ENCODE measurements at regions not wholly inside any gene's neighbourhood (a gene's known extent, or its start where the extent isn't known, plus 50 kb on each side); places are given as distances from the start of the nearest gene placed in this dataset.

GRCh38 chr10:10178476-10178875 is 839.2 kb upstream of the CELF2 start:
- no peaks in the 10 kb centered on the region for H3K36me3 Mint-ChIP-seq (ENCODE audit: insufficient read depth, unreplicated experiment)
- DNase-seq, result no peak
- H3K9me3 ChIP-seq, result no peaks in the 10 kb centered on the region
- no peak overlapping the region for H3K4me3 ChIP-seq (ENCODE audit: low read depth, low read length)
- H3K36me3 ChIP-seq (ENCODE audit: control insufficient read depth, insufficient read depth, low read length), result no peaks in the 10 kb centered on the region
- no peaks in the 10 kb centered on the region for H3K9me3 Mint-ChIP-seq (ENCODE audit: unreplicated experiment)
- no peak for TF ChIP-seq CTCF (IDR thresholded peaks at IDR 0.05; ENCODE audit: insufficient read depth in 1 of 2, low read depth in 1 of 2, low read length in 1 of 2, severe bottlenecking in 1 of 2, unreplicated experiment in 1 of 2)
- ChIA-PET CTCF (no interaction called here), POLR2A (no interaction called here)
- no peak overlapping the region for H3K27ac Mint-ChIP-seq (ENCODE audit: unreplicated experiment)
- no TSS peak for BruUV-seq (replicated peaks)
- intact Hi-C loops (cut with micrococcal nuclease; ENCODE audit: unreplicated experiment), result no loop called here
- no peak overlapping the region for H3K4me3 Mint-ChIP-seq (ENCODE audit: unreplicated experiment)
- H3K27me3 Mint-ChIP-seq (ENCODE audit: insufficient read depth, unreplicated experiment), result peaks cover 5% of the 10 kb centered on the region
- H3K4me1 Mint-ChIP-seq (ENCODE audit: low read depth, unreplicated experiment), result no peaks in the 10 kb centered on the region
- H3K4me1 ChIP-seq, result no peaks in the 10 kb centered on the region
- no peaks in the 10 kb centered on the region for H3K27me3 ChIP-seq (replicated peaks; ENCODE audit: control insufficient read depth, insufficient read depth, low read length)

- no peak overlapping the region for H3K27ac Mint-ChIP-seq (ENCODE audit: unreplicated experiment)
- no peak overlapping the region for H3K4me3 Mint-ChIP-seq (ENCODE audit: unreplicated experiment)
- ChIA-PET POLR2A (no interaction called here), CTCF (no interaction called here)
- H3K36me3 Mint-ChIP-seq (ENCODE audit: insufficient read depth, unreplicated experiment), result no peaks in the 10 kb centered on the region
- no peaks in the 10 kb centered on the region for H3K9me3 ChIP-seq
- no peaks in the 10 kb centered on the region for H3K27me3 Mint-ChIP-seq (ENCODE audit: insufficient read depth, unreplicated experiment)
- DNase-seq, result peak; percentile 15 to 38
- BruUV-seq (replicated peaks), result no TSS peak
- H3K36me3 ChIP-seq (ENCODE audit: control insufficient read depth, insufficient read depth, low read length), result no peaks in the 10 kb centered on the region
- no peak overlapping the region for H3K4me3 ChIP-seq (ENCODE audit: low read depth, low read length)
- peaks cover 9% of the 10 kb centered on the region for H3K9me3 Mint-ChIP-seq (ENCODE audit: unreplicated experiment)
- no peaks in the 10 kb centered on the region for H3K27me3 ChIP-seq (replicated peaks; ENCODE audit: control insufficient read depth, insufficient read depth, low read length)
- H3K4me1 ChIP-seq, result no peaks in the 10 kb centered on the region
- H3K4me1 Mint-ChIP-seq (ENCODE audit: low read depth, unreplicated experiment), result no peaks in the 10 kb centered on the region
- no peak for TF ChIP-seq CTCF (IDR thresholded peaks at IDR 0.05; ENCODE audit: insufficient read depth in 1 of 2, low read depth in 1 of 2, low read length in 1 of 2, severe bottlenecking in 1 of 2, unreplicated experiment in 1 of 2)
- intact Hi-C loops (cut with micrococcal nuclease; ENCODE audit: unreplicated experiment), result no loop called here
Measured at GRCh38 chr10:10193848-10194247, 823.8 kb upstream of the CELF2 start.

GRCh38 chr10:10196701-10197100 is 821.0 kb upstream of the CELF2 start:
- no peak for TF ChIP-seq CTCF (IDR thresholded peaks at IDR 0.05; ENCODE audit: insufficient read depth in 1 of 2, low read depth in 1 of 2, low read length in 1 of 2, severe bottlenecking in 1 of 2, unreplicated experiment in 1 of 2)

More at GRCh38 chr10:10196701-10197100, 821.0 kb upstream of the CELF2 start:
- H3K4me3 Mint-ChIP-seq (ENCODE audit: unreplicated experiment), result no peak overlapping the region
- no peaks in the 10 kb centered on the region for H3K36me3 Mint-ChIP-seq (ENCODE audit: insufficient read depth, unreplicated experiment)
- H3K9me3 ChIP-seq, result no peaks in the 10 kb centered on the region
- BruUV-seq (replicated peaks), result no TSS peak
- H3K4me3 ChIP-seq (ENCODE audit: low read depth, low read length), result no peak overlapping the region
- DNase-seq, result no peak
- no peak overlapping the region for H3K27ac Mint-ChIP-seq (ENCODE audit: unreplicated experiment)
- H3K4me1 ChIP-seq, result no peaks in the 10 kb centered on the region
- no peaks in the 10 kb centered on the region for H3K9me3 Mint-ChIP-seq (ENCODE audit: unreplicated experiment)
- H3K4me1 Mint-ChIP-seq (ENCODE audit: low read depth, unreplicated experiment), result no peaks in the 10 kb centered on the region
- no peaks in the 10 kb centered on the region for H3K36me3 ChIP-seq (ENCODE audit: control insufficient read depth, insufficient read depth, low read length)
- no peaks in the 10 kb centered on the region for H3K27me3 Mint-ChIP-seq (ENCODE audit: insufficient read depth, unreplicated experiment)
- no peaks in the 10 kb centered on the region for H3K27me3 ChIP-seq (replicated peaks; ENCODE audit: control insufficient read depth, insufficient read depth, low read length)
- POLR2A ChIA-PET, result no interaction called here
- CTCF ChIA-PET, result no interaction called here
- intact Hi-C loops (cut with micrococcal nuclease; ENCODE audit: unreplicated experiment), result no loop called here
